GM06990 (cell line): ENCODE measurements at regions not wholly inside any gene's neighbourhood (a gene's known extent, or its start where the extent isn't known, plus 50 kb on each side); places are given as distances from the start of the nearest gene placed in this dataset.
"Not testable (repeated sequence)": the region's sequence is repeated elsewhere in the genome, so short reads cannot be mapped to it uniquely, and the experiment has no call there.

ENCODE experiments used
- DNase-seq: peaks from one replicate; pipeline ENCODE4 v3.0.0-alpha.2; 2011; ENCODE audit not compliant: insufficient read length; ENCODE audit errors: extremely low read depth
- H3K27me3 ChIP-seq: replicated peaks from 2 replicates; pipeline ENCODE4 v1.6.0; 2011; ENCODE audit warnings: low read length; ENCODE audit not compliant: control insufficient read depth, insufficient read depth
- H3K36me3 ChIP-seq: 2 replicates; pipeline ENCODE4 v1.5.1; 2011; ENCODE audit warnings: low read length; ENCODE audit not compliant: control insufficient read depth, insufficient read depth
- H3K4me3 ChIP-seq: replicated peaks from 2 replicates; pipeline ENCODE4 v1.5.1; 2011; ENCODE audit warnings: low read depth, mild to moderate bottlenecking, control low read depth, low read length
- CTCF ChIP-seq: IDR thresholded peaks from 2 replicates; pipeline ENCODE4 v1.5.1; 2011; ENCODE audit warnings: low read length, control low read depth, mild to moderate bottlenecking, inconsistent platforms; ENCODE audit not compliant: insufficient read depth, poor library complexity, severe bottlenecking

DNA sequence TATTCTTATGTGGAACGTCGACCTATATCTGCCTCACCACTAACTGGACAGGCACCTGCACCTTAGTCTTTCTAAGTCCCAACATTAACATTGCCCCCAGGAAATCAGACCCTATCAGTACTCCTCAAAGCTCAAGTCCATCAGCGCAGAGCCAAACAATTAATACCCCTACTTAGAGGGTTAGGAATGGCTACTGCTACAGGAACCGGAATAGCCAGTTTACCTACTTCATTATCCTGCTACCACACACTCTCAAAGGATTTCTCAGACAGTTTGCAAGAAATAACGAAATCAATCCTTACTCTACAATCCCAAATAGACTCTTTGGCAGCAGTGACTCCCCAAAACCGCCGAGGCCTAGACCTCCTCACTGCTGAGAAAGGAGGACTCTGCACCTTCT lies 123.1 kb upstream of the CRY1 start:
- H3K4me3 ChIP-seq, DNase-seq, H3K36me3 ChIP-seq, H3K27me3 ChIP-seq: not testable (repeated sequence)

DNA sequence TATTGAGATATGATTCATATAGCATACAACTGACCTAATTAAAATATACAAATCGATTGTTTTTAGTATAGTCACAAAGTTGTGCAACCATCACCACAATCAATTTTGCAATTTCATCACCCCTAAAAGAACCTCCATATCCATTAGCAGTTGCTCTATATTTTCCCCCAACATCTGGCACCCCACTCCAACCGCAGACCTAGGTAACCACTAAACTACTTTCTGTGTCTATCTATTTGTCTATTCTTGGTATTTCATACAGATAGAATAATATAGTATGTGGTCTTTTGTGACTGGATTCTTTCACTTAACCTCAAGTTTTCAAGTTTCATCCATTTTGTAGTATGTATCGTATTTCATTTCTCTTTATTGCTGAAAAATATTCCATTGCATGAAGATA lies 126.0 kb upstream of the CRY1 start:
- no peak for TF ChIP-seq CTCF

GRCh38 chr12:107221913-107222312 lies 128.6 kb upstream of the CRY1 start:
- no peaks in the 10 kb centered on the region for H3K36me3 ChIP-seq
- no peaks in the 10 kb centered on the region for H3K27me3 ChIP-seq
- H3K4me3 ChIP-seq, result no peak overlapping the region
- DNase-seq, result no peak
- TF ChIP-seq CTCF, result no peak

More for the DNA sequence above, 126.0 kb upstream of the CRY1 start:
- no peak overlapping the region for H3K4me3 ChIP-seq
- DNase-seq, result no peak
- no peaks in the 10 kb centered on the region for H3K36me3 ChIP-seq
- no peaks in the 10 kb centered on the region for H3K27me3 ChIP-seq

DNA sequence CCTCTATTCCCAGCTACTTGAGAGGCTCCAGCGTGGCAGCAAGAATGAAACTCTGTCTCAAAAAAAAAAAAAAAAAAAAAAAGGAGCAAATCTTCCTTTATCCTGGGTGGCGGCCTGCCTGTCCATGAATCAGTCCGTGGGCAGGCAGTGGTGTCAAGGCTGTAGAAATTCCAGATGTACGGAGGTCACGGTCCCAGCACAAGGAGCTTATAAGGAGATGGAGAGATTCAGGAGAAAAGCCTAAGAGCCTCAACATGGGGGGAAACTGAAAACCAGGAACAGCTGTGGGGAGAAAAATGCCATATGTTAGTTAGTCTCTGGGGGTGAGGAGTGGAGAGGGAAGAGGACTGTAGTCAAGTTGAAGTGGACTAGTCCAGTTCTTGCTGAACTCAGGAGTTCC lies 130.5 kb upstream of the CRY1 start:
- no peak for DNase-seq
- H3K27me3 ChIP-seq, result no peaks in the 10 kb centered on the region
- TF ChIP-seq CTCF, result no peak
- no peaks in the 10 kb centered on the region for H3K36me3 ChIP-seq
- H3K4me3 ChIP-seq, result no peak overlapping the region

- no peak for TF ChIP-seq CTCF
- H3K4me3 ChIP-seq, result no peak overlapping the region
- H3K27me3 ChIP-seq, result no peaks in the 10 kb centered on the region
- DNase-seq, result no peak
- no peaks in the 10 kb centered on the region for H3K36me3 ChIP-seq
Measured at GRCh38 chr12:107225635-107226034, 132.3 kb upstream of the CRY1 start.

DNA sequence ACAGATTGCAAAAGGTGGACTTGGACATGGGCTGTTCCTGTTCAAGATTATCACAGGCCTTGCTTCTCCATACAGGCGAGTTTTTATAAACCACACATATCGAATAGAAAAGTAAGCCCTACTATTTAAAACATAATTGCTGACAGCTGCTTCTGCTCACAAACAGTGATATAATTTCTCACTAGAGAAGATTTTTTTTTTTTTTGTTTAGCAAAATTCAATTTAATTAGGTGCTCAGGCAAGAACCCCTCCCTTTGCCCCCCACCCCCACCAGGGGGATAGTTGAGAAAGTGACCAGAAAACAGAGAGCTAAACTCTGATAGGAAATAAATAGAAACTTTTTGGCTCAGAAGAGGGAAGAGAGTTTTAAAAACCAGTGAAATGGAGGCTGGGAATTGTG lies 132.8 kb upstream of the CRY1 start:
- no peak for DNase-seq
- H3K36me3 ChIP-seq, result no peaks in the 10 kb centered on the region
- H3K4me3 ChIP-seq, result no peak overlapping the region
- TF ChIP-seq CTCF, result no peak
- no peaks in the 10 kb centered on the region for H3K27me3 ChIP-seq
